HepG2 (cell line): ENCODE measurements at regions not wholly inside any gene's neighbourhood (a gene's known extent, or its start where the extent isn't known, plus 50 kb on each side); places are given as distances from the start of the nearest gene placed in this dataset.

Experiments
- FOXO4 ChIP-seq: sonication (generic); formaldehyde crosslinking; conservative IDR thresholded peaks from 2 replicates; pipeline ENCODE4 v1.8.1; 2023; ENCODE audit warnings: missing genetic modification reagents
- NCOA1 ChIP-seq: sonication (generic); formaldehyde crosslinking; IDR thresholded peaks from 2 replicates; pipeline ENCODE4 v1.9.0; 2021; ENCODE audit warnings: missing genetic modification reagents
- TBL1XR1 ChIP-seq: fragments of 150-350 bp; IDR thresholded peaks from 2 replicates; pipeline ENCODE4 v1.6.1; 2014; ENCODE audit warnings: borderline replicate concordance, low read length; ENCODE audit not compliant: partially characterized antibody
- ZHX2 ChIP-seq, 2 experiments: sonication (generic) in 1 of 2; formaldehyde crosslinking in 1 of 2; IDR thresholded peaks; 2 replicates each; pipeline versions ENCODE4 v1.6.1 to v1.9.0; 2014 to 2022; ENCODE audit warnings: antibody characterized with exemption in 1 of 2, borderline replicate concordance in 1 of 2, inconsistent platforms in 1 of 2, low read depth in 1 of 2, missing genetic modification reagents in 1 of 2
- ZNF362 ChIP-seq: sonication (generic); formaldehyde crosslinking; IDR thresholded peaks from 2 replicates; pipeline ENCODE4 v1.4.0; 2020; ENCODE audit warnings: missing genetic modification reagents, mild to moderate bottlenecking, borderline replicate concordance
- ZNF549 ChIP-seq: sonication (generic); formaldehyde crosslinking; IDR thresholded peaks from 2 replicates; pipeline ENCODE4 v1.5.0; 2020; ENCODE audit warnings: missing genetic modification reagents

- no peak for TF ChIP-seq TBL1XR1
- no peak for TF ChIP-seq FOXO4 (CRISPR knock-in tag)
- no peak for TF ChIP-seq ZNF549
- no peak for TF ChIP-seq ZHX2 (IDR thresholded peaks at IDR 0.05; ENCODE audit: low read depth)
- TF ChIP-seq ZHX2 (CRISPR knock-in tag; IDR thresholded peaks at IDR 0.05; ENCODE audit: borderline replicate concordance): no peak
- no peak for TF ChIP-seq ZNF362 (CRISPR knock-in tag)
- TF ChIP-seq NCOA1 (CRISPR knock-in tag): no peak
Measured at GRCh38 chr19:33948651-33949335, 152.1 kb downstream of the KCTD15 start (continued).
